Activated B cell treated with CpG ODN at 0.5 μM for 24 hours (primary cell): ENCODE measurements at regions not wholly inside any gene's neighbourhood (a gene's known extent, or its start where the extent isn't known, plus 50 kb on each side); places are given as distances from the start of the nearest gene placed in this dataset.

Source experiments
- ATAC-seq: fragments of 200-7000 bp; cut with Tn5 transposase; one replicate; pipeline ENCODE4 v1.10.0; 2021; ENCODE audit warnings: low read depth, mild to moderate bottlenecking, moderate library complexity
- CTCF ChIA-PET: fragments of 350-600 bp; sonication (Branson Sonifier 250); formaldehyde crosslinking; loops from one replicate; lab custom pipeline; 2021; ENCODE audit warnings: antibody characterized with exemption; lab: Charles Lee
- POLR2A ChIA-PET: fragments of 350-600 bp; sonication (Branson Sonifier 250); formaldehyde crosslinking; loops from one replicate; lab custom pipeline; 2021; ENCODE audit warnings: antibody characterized with exemption; lab: Charles Lee
- DNase-seq: peaks from one replicate; pipeline ENCODE4 v3.0.0; 2022
- H3K27ac Mint-ChIP-seq: one replicate; pipeline ENCODE4 v1.8.0; 2020; ENCODE audit warnings: mixed read lengths
- H3K27me3 Mint-ChIP-seq: one replicate; pipeline ENCODE4 v1.8.0; 2021; ENCODE audit warnings: mixed read lengths
- H3K36me3 Mint-ChIP-seq: one replicate; pipeline ENCODE4 v1.8.0; 2021; ENCODE audit warnings: low read depth, mixed read lengths
- H3K4me1 Mint-ChIP-seq: one replicate; pipeline ENCODE4 v1.8.0; 2021; ENCODE audit warnings: mixed read lengths
- H3K4me3 Mint-ChIP-seq: one replicate; pipeline ENCODE4 v1.8.0; 2020; ENCODE audit warnings: mild to moderate bottlenecking, mixed read lengths
- H3K9me3 Mint-ChIP-seq: one replicate; pipeline ENCODE4 v1.8.0; 2020; ENCODE audit warnings: mixed read lengths
- intact Hi-C: fragments of 100-400 bp; cut with micrococcal nuclease; formaldehyde crosslinking; loops from one replicate; pipeline ENCODE4 v1.15.1; 2024
- TF ChIP-seq, protein P1 (sequence below): fragments of 200-600 bp; IDR thresholded peaks from one replicate; pipeline ENCODE4 v1.8.0; 2022; ENCODE audit warnings: antibody characterized with exemption, mild to moderate bottlenecking

DNA sequence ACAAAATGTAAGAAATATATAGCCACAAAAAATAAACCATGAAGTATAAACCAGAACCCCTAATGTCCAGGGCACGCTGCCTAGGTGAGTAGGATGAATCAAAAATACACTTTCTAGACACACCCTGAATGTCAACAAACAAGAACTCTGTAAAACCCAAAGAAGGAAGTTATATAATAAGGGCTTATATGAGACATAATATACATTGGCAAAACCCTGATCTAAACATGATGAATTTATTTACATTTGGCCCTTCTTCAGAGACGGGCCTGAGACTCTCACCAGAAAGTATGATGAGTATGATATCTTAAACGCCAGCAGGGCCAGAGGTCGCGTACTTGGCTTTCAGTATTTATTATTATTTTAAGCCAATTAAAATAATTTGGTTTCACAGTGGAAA is 125.1 kb upstream of the FST start:
- Mint-ChIP-seq H3K9me3 (peaks cover 2% of the 10 kb centered on the region), H3K4me3 (no peak overlapping the region), H3K4me1 (no peaks in the 10 kb centered on the region), H3K27me3 (no peaks in the 10 kb centered on the region), H3K36me3 (no peaks in the 10 kb centered on the region), H3K27ac (no peak overlapping the region)
- TF ChIP-seq, protein P1, sequence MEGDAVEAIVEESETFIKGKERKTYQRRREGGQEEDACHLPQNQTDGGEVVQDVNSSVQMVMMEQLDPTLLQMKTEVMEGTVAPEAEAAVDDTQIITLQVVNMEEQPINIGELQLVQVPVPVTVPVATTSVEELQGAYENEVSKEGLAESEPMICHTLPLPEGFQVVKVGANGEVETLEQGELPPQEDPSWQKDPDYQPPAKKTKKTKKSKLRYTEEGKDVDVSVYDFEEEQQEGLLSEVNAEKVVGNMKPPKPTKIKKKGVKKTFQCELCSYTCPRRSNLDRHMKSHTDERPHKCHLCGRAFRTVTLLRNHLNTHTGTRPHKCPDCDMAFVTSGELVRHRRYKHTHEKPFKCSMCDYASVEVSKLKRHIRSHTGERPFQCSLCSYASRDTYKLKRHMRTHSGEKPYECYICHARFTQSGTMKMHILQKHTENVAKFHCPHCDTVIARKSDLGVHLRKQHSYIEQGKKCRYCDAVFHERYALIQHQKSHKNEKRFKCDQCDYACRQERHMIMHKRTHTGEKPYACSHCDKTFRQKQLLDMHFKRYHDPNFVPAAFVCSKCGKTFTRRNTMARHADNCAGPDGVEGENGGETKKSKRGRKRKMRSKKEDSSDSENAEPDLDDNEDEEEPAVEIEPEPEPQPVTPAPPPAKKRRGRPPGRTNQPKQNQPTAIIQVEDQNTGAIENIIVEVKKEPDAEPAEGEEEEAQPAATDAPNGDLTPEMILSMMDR = no peak
- CTCF ChIA-PET = no interaction called here
- POLR2A ChIA-PET = no interaction called here
- intact Hi-C loops = no loop called here
- no peak for DNase-seq
- ATAC-seq = no peak

DNA sequence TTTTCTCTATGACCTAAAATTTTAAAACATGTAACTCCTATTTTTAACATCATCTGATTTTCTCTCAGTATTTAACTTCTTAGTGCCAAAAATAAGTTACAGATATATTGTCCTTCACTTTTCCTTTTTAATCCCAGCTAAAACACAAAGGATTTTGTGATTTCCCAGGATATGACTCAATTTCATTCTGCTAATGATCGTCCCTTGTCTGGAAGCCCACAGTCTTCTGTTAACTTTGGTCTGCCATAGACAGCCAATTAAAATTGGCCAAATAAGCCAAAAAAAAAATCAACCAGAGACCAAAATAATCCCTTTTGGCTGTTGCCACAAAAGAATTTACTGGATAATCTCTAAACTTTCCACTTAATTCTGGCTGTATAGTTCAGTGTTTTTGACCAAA is 124.5 kb upstream of the FST start:
- Mint-ChIP-seq H3K27me3 (no peaks in the 10 kb centered on the region), H3K4me1 (no peaks in the 10 kb centered on the region), H3K9me3 (peaks cover 2% of the 10 kb centered on the region), H3K4me3 (no peak overlapping the region), H3K27ac (no peak overlapping the region), H3K36me3 (no peaks in the 10 kb centered on the region)
- DNase-seq (no peak), ATAC-seq (no peak)
- CTCF ChIA-PET = no interaction called here
- POLR2A ChIA-PET = no interaction called here
- TF ChIP-seq, protein P1 = no peak
- intact Hi-C loops = no loop called here

DNA sequence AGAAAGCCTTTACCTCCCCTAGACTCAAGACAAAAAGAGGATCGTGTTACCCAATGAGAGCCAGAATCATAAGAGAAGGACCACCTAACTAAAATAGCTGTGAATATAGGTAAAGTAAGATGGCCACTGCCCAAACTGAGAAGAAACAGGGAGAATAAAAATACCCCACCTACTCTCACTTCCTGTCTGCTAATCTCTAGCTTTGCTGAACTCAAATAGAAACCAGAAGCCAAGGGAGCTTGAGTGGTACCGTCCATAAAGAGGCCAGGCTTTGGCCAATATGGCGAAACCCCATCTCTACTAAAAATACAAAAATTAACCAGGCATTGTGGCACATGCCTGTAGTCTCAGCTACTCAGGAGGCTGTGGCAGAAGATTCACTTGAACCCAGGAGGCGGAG is 123.0 kb upstream of the FST start:
- ChIA-PET POLR2A (no interaction called here), CTCF (no interaction called here)
- no peaks in the 10 kb centered on the region for H3K36me3 Mint-ChIP-seq
- H3K27ac Mint-ChIP-seq = no peak overlapping the region
- no peaks in the 10 kb centered on the region for H3K4me1 Mint-ChIP-seq
- no peak overlapping the region for H3K4me3 Mint-ChIP-seq
- TF ChIP-seq, protein P1 = no peak
- H3K27me3 Mint-ChIP-seq = no peaks in the 10 kb centered on the region
- peaks cover 1% of the 10 kb centered on the region for H3K9me3 Mint-ChIP-seq
- no peak for ATAC-seq
- intact Hi-C loops = no loop called here
- DNase-seq = no peak

DNA sequence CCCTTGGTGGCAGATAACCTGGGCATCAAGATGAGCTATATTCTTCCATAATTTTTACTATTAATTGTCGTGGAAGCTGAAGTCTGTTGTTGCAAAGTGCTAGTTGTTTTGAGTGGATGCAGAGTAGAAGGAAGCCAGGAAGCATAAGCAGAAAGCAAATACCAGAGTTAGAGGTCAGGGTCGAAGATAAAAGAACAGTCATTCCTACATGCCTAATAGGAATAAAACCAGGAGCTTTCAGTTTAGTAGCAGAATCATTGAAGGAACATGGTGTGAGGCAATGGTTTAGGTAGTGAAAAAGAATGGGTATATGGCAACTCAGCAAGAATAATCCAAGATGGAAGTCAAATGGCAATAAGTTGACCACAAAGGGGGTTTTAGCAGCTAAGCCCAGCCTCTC is 121.6 kb upstream of the FST start:
- POLR2A ChIA-PET = no interaction called here
- no peaks in the 10 kb centered on the region for H3K36me3 Mint-ChIP-seq
- ATAC-seq = no peak

DNA sequence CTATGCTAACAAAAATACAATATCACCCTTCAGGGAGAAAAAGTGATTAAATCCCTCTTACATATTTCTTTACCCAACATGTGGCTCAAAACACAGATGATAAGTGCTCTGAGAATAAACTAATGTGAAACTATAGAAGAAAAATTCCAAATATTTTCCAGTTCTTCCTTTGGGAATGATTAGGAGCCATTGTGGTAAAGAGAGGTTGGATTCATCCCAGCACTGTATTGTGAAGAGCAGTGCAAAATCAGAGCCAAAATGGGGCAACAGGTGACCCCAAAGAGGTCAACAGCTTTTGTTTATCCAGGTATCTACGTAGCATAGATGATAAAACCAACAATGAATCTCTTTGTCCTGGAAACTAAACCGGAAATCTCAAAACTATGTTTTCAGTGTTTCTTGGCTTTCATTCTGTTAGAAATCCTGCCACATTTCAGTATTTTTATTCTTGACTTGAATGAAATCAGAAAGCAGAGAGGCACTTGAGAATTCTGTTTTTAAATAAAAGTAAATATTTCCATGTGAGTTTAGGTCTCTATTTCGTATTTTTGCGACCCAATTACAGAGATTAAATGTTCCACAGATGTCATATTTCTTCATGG is 120.4 kb upstream of the FST start:
- no peaks in the 10 kb centered on the region for H3K4me1 Mint-ChIP-seq
- no peak overlapping the region for H3K4me3 Mint-ChIP-seq
- H3K36me3 Mint-ChIP-seq = no peaks in the 10 kb centered on the region
- no peaks in the 10 kb centered on the region for H3K27me3 Mint-ChIP-seq
- no peak for DNase-seq
- H3K9me3 Mint-ChIP-seq = no peaks in the 10 kb centered on the region
- TF ChIP-seq, protein P1 = no peak
- ATAC-seq = no peak
- CTCF ChIA-PET = no interaction called here
- no peak overlapping the region for H3K27ac Mint-ChIP-seq
- intact Hi-C loops = no loop called here
- POLR2A ChIA-PET = no interaction called here

More for the DNA sequence above, 121.6 kb upstream of the FST start:
- TF ChIP-seq, protein P1 = no peak
- intact Hi-C loops = no loop called here
- CTCF ChIA-PET = interaction anchor here (1.0 kb wide), 1 partner anchor 10 kb away, joined by 3 read pairs; no protein-coding TSS in a partner anchor
- Mint-ChIP-seq H3K4me1 (no peaks in the 10 kb centered on the region), H3K4me3 (no peak overlapping the region), H3K9me3 (no peaks in the 10 kb centered on the region), H3K27ac (no peak overlapping the region), H3K27me3 (no peaks in the 10 kb centered on the region)
- no peak for DNase-seq
